ENCODE measurements at regions not wholly inside any gene's neighbourhood (a gene's known extent, or its start where the extent isn't known, plus 50 kb on each side); places are given as distances from the start of the nearest gene placed in this dataset.

DNA sequence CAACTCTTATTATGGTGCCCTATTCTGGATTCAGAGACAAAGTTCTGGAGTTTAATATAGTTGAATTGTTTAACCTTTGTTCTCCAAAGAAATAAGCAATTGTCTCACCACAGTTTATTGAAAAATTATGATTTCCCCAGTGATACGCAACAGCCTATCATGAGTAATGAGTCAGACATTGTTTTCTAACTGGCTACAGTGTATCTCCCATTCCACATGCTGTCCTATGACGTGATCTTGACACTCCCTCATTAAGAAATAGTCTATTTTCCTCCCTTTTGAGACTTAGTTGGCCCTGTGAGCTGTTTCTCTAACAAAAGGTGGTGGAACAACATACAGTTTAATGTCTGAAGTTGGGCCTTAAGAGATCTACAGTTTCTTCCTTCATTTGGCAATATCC, 1290.6 kb upstream of the CDH6 start:
- Mint-ChIP-seq H3K4me1 (ENCODE audit: low read depth) (no peaks in the 10 kb centered on the region), H3K36me3 (ENCODE audit: low read depth) (no peaks in the 10 kb centered on the region), H3K9me3 (peaks cover 6% of the 10 kb centered on the region), H3K4me3 (no peak overlapping the region), H3K27me3 (no peaks in the 10 kb centered on the region), H3K27ac (no peak overlapping the region)
- Histone ChIP-seq H3K36me3 (ENCODE audit: insufficient read depth, low read length) (no peaks in the 10 kb centered on the region), H3K9me3 (ENCODE audit: control insufficient read depth in 1 of 2, insufficient read depth in 1 of 2, low read length in 2 of 2) (peaks cover 0 to 7% of the 10 kb centered on the region in 2 experiments), H3K4me1 (ENCODE audit: insufficient read depth, low read length) (no peaks in the 10 kb centered on the region), H3K27ac (ENCODE audit: low read depth in 1 of 2, low read length in 2 of 2) (no peak overlapping the region), H3K4me3 (ENCODE audit: low read length) (no peak overlapping the region), H3K27me3 (ENCODE audit: control insufficient read depth in 1 of 2, insufficient read depth in 2 of 2, low read length in 2 of 2) (no peaks in the 10 kb centered on the region)
- ChIA-PET CTCF (no interaction called here), POLR2A (no interaction called here)
- DNase-seq (no peak), ATAC-seq (ENCODE audit: poor library complexity) (no peak)
- intact Hi-C loops (cut with DNase I, micrococcal nuclease): no loop called here
- TF ChIP-seq, protein P1, sequence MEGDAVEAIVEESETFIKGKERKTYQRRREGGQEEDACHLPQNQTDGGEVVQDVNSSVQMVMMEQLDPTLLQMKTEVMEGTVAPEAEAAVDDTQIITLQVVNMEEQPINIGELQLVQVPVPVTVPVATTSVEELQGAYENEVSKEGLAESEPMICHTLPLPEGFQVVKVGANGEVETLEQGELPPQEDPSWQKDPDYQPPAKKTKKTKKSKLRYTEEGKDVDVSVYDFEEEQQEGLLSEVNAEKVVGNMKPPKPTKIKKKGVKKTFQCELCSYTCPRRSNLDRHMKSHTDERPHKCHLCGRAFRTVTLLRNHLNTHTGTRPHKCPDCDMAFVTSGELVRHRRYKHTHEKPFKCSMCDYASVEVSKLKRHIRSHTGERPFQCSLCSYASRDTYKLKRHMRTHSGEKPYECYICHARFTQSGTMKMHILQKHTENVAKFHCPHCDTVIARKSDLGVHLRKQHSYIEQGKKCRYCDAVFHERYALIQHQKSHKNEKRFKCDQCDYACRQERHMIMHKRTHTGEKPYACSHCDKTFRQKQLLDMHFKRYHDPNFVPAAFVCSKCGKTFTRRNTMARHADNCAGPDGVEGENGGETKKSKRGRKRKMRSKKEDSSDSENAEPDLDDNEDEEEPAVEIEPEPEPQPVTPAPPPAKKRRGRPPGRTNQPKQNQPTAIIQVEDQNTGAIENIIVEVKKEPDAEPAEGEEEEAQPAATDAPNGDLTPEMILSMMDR (IDR thresholded peaks at IDR 0.05): no peak

DNA sequence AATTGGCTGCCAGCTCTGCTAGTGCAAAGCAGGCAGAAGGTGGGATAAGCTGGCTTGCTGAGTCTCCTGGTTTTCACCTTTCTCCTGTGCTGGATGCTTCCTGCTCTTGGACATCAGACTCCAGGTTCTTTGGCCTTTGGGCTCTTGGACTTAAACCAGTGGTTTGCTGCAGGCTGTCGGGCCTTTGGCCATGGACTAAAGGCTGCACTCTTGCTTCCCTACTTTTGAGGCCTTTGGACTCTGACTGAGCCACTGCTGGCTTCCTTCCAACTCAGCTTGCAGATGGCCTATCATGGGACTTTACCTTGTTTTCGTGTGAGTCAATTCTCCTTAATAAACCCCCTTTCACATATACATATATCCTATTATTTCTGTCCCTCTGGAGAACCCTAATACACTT, 1293.9 kb upstream of the CDH6 start:
- Mint-ChIP-seq H3K9me3 (peaks cover 11% of the 10 kb centered on the region), H3K36me3 (ENCODE audit: low read depth) (no peaks in the 10 kb centered on the region), H3K27me3 (no peaks in the 10 kb centered on the region), H3K4me1 (ENCODE audit: low read depth) (no peaks in the 10 kb centered on the region), H3K27ac (no peak overlapping the region), H3K4me3 (no peak overlapping the region)
- no peaks in the 10 kb centered on the region for H3K36me3 ChIP-seq (ENCODE audit: insufficient read depth, low read length)
- DNase-seq (no peak), ATAC-seq (ENCODE audit: poor library complexity) (no peak)
- no peaks in the 10 kb centered on the region for H3K4me1 ChIP-seq (ENCODE audit: insufficient read depth, low read length)
- peaks cover 0 to 8% of the 10 kb centered on the region in 2 experiments for H3K9me3 ChIP-seq (ENCODE audit: control insufficient read depth in 1 of 2, insufficient read depth in 1 of 2, low read length in 2 of 2)
- no peaks in the 10 kb centered on the region for H3K27me3 ChIP-seq (ENCODE audit: control insufficient read depth in 1 of 2, insufficient read depth in 2 of 2, low read length in 2 of 2)
- POLR2A ChIA-PET: no interaction called here
- intact Hi-C loops (cut with DNase I, micrococcal nuclease): no loop called here
- CTCF ChIA-PET: no interaction called here
- TF ChIP-seq, protein P1 (IDR thresholded peaks at IDR 0.05): no peak
- no peak overlapping the region for H3K4me3 ChIP-seq (ENCODE audit: low read length)
- no peak overlapping the region for H3K27ac ChIP-seq (ENCODE audit: low read depth in 1 of 2, low read length in 2 of 2)

DNA sequence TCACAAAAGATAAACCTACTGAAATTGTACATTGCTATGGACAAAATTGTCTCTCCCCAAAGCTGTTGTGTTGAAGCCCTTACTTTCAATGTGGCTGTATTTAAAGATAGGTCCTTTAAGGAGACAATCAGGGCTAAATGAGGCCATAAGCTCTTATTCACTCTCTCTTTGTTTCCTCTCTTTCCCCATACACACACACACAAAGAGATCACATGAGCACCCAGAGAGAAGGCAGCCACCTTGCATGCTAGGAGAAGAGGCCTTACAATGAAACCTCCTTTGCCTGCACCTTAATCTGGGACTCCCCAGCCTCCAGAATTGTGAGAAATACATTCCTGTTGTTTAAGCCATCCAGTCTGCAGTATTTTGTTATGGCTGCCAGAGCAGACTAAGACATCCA, 1295.6 kb upstream of the CDH6 start:
- intact Hi-C loops (cut with DNase I, micrococcal nuclease): no loop called here
- no peak for ATAC-seq (ENCODE audit: poor library complexity)
- H3K27ac Mint-ChIP-seq: no peak overlapping the region

More for the DNA sequence above, 1295.6 kb upstream of the CDH6 start:
- H3K4me1 ChIP-seq (ENCODE audit: insufficient read depth, low read length): no peaks in the 10 kb centered on the region
- H3K4me3 ChIP-seq (ENCODE audit: low read length): no peak overlapping the region
- no peaks in the 10 kb centered on the region for H3K27me3 Mint-ChIP-seq
- H3K27ac ChIP-seq (ENCODE audit: low read depth in 1 of 2, low read length in 2 of 2): no peak overlapping the region
- ChIA-PET POLR2A (no interaction called here), CTCF (no interaction called here)
- TF ChIP-seq, protein P1 (IDR thresholded peaks at IDR 0.05): no peak
- no peaks in the 10 kb centered on the region for H3K36me3 ChIP-seq (ENCODE audit: insufficient read depth, low read length)
- H3K4me3 Mint-ChIP-seq: no peak overlapping the region
- peaks cover 14% of the 10 kb centered on the region for H3K9me3 Mint-ChIP-seq
- no peak for DNase-seq
- peaks cover 0 to 4% of the 10 kb centered on the region in 2 experiments for H3K9me3 ChIP-seq (ENCODE audit: control insufficient read depth in 1 of 2, insufficient read depth in 1 of 2, low read length in 2 of 2)
- H3K36me3 Mint-ChIP-seq (ENCODE audit: low read depth): no peaks in the 10 kb centered on the region
- H3K4me1 Mint-ChIP-seq (ENCODE audit: low read depth): no peaks in the 10 kb centered on the region
- H3K27me3 ChIP-seq (ENCODE audit: control insufficient read depth in 1 of 2, insufficient read depth in 2 of 2, low read length in 2 of 2): no peaks in the 10 kb centered on the region

Measured in CD4-positive, alpha-beta T cell (primary cell).